Suppressor macrophage treated with lipopolysaccharide for 4 hours (primary cell): ENCODE measurements at regions not wholly inside any gene's neighbourhood (a gene's known extent, or its start where the extent isn't known, plus 50 kb on each side); places are given as distances from the start of the nearest gene placed in this dataset.

ENCODE experiments used
- DNase-seq: peaks from one replicate; pipeline ENCODE4 v3.0.0-alpha.2; 2020

GRCh38 chr2:220127876-220128275, 500.4 kb downstream of the SLC4A3 start:
- no peak for DNase-seq

- DNase-seq = no peak
These were observed 502.0 kb downstream of the SLC4A3 start for GRCh38 chr2:220129391-220129790.

- DNase-seq = no peak
These were observed 507.5 kb downstream of the SLC4A3 start for GRCh38 chr2:220134756-220135534.

GRCh38 chr2:220143336-220143735, 515.9 kb downstream of the SLC4A3 start:
- DNase-seq = no peak

- DNase-seq = no peak
These were observed 517.0 kb downstream of the SLC4A3 start for GRCh38 chr2:220144411-220144810.

GRCh38 chr2:220147161-220148038, 520.0 kb downstream of the SLC4A3 start:
- no peak for DNase-seq

GRCh38 chr2:220148471-220149248, 521.2 kb downstream of the SLC4A3 start:
- no peak for DNase-seq

GRCh38 chr2:220151341-220151740, 523.9 kb downstream of the SLC4A3 start:
- DNase-seq = no peak

- no peak for DNase-seq
These were observed 525.0 kb downstream of the SLC4A3 start for GRCh38 chr2:220152281-220152935.

GRCh38 chr2:220153118-220153517, 525.7 kb downstream of the SLC4A3 start:
- no peak for DNase-seq

- no peak for DNase-seq
These were observed 526.9 kb downstream of the SLC4A3 start for GRCh38 chr2:220154304-220154703.

GRCh38 chr2:220157312-220157711, 529.9 kb downstream of the SLC4A3 start:
- DNase-seq = no peak

GRCh38 chr2:220159738-220160137, 532.3 kb downstream of the SLC4A3 start:
- DNase-seq = no peak

- DNase-seq = no peak
These were observed 534.9 kb downstream of the SLC4A3 start for GRCh38 chr2:220162320-220162719.

GRCh38 chr2:220163486-220163885, 536.1 kb downstream of the SLC4A3 start:
- no peak for DNase-seq

GRCh38 chr2:220165401-220165800, 538.0 kb downstream of the SLC4A3 start:
- DNase-seq = no peak

GRCh38 chr2:220166616-220167015, 539.2 kb downstream of the SLC4A3 start:
- DNase-seq = no peak

- no peak for DNase-seq
These were observed 540.5 kb downstream of the SLC4A3 start for GRCh38 chr2:220167956-220168355.

- no peak for DNase-seq
These were observed 541.6 kb downstream of the SLC4A3 start for GRCh38 chr2:220168891-220169546.

GRCh38 chr2:220174826-220175225, 547.4 kb downstream of the SLC4A3 start:
- no peak for DNase-seq

GRCh38 chr2:220175967-220176366, 548.5 kb downstream of the SLC4A3 start:
- DNase-seq = no peak
